Endothelial cell (in vitro differentiated cells): ENCODE measurements at regions not wholly inside any gene's neighbourhood (a gene's known extent, or its start where the extent isn't known, plus 50 kb on each side); places are given as distances from the start of the nearest gene placed in this dataset.

Experiments used
- DNase-seq: peaks from one replicate; pipeline ENCODE4 v3.0.0; 2021; ENCODE audit warnings: low spot score
- H3K27ac Mint-ChIP-seq: one replicate; pipeline ENCODE4 v1.8.0; 2021; ENCODE audit warnings: mixed read lengths, inconsistent platforms; ENCODE audit not compliant: unreplicated experiment
- H3K27me3 Mint-ChIP-seq: one replicate; pipeline ENCODE4 v1.8.0; 2021; ENCODE audit warnings: mild to moderate bottlenecking, moderate library complexity, mixed read lengths, inconsistent platforms; ENCODE audit not compliant: unreplicated experiment
- H3K36me3 Mint-ChIP-seq: one replicate; pipeline ENCODE4 v1.8.0; 2021; ENCODE audit warnings: mild to moderate bottlenecking, low read depth, mixed read lengths, inconsistent platforms; ENCODE audit not compliant: unreplicated experiment
- H3K4me1 Mint-ChIP-seq: one replicate; pipeline ENCODE4 v1.8.0; 2021; ENCODE audit warnings: mild to moderate bottlenecking, mixed read lengths, inconsistent platforms; ENCODE audit not compliant: unreplicated experiment
- H3K4me3 Mint-ChIP-seq: one replicate; pipeline ENCODE4 v1.8.0; 2021; ENCODE audit warnings: mild to moderate bottlenecking, mixed read lengths, inconsistent platforms; ENCODE audit not compliant: unreplicated experiment
- H3K9me3 Mint-ChIP-seq: one replicate; pipeline ENCODE4 v1.8.0; 2021; ENCODE audit warnings: mixed read lengths, inconsistent platforms; ENCODE audit not compliant: unreplicated experiment
- CTCF ChIP-seq: fragments of 200-600 bp; sonication (generic); IDR thresholded peaks from one replicate; pipeline ENCODE4 v1.5.0; 2021; ENCODE audit warnings: antibody characterized with exemption; ENCODE audit not compliant: unreplicated experiment
- microRNA-seq: library from miRNA; unstranded; fragments of <30 nt; microRNA quantifications from one replicate; pipeline ENCODE4, GENCODE V29; 2020; ENCODE audit not compliant: unreplicated experiment

- Mint-ChIP-seq H3K27me3 (peaks cover 2% of the 10 kb centered on the region), H3K9me3 (no peaks in the 10 kb centered on the region), H3K36me3 (peaks cover 3% of the 10 kb centered on the region), H3K27ac (no peak overlapping the region), H3K4me1 (peaks cover 3% of the 10 kb centered on the region), H3K4me3 (no peak overlapping the region)
- DNase-seq: no peak
- no peak for TF ChIP-seq CTCF
Observed at GRCh38 chr3:44186712-44187111, 55.0 kb upstream of the TOPAZ1 start.

Small RNAs in the stretch of these regions (microRNA-seq; reads per million reads assigned to microRNA genes)
- 14.8 reads per million, percentile 64 among the genes with 10 or more reads in this experiment for gene MIR138-1
